Thyroid gland (tissue), 4 donors: ENCODE measurements at regions not wholly inside any gene's neighbourhood (a gene's known extent, or its start where the extent isn't known, plus 50 kb on each side); places are given as distances from the start of the nearest gene placed in this dataset.

Experiments used
- DNase-seq, 2 donors: peaks; one replicate each; pipeline ENCODE4 v3.0.0-alpha.2; 2019
- H3K27ac ChIP-seq, 3 donors: fragments of 200-600 bp; sonication (generic); 1 replicate in 2 of 3; 2 replicates in 1 of 3; pipeline ENCODE4 v1.5.1; 2016 to 2019; ENCODE audit warnings: mild to moderate bottlenecking in 1 of 3, moderate library complexity in 1 of 3
- H3K27me3 ChIP-seq: fragments of 200-600 bp; sonication (generic); one replicate; pipeline ENCODE4 v1.5.1; 2019
- H3K36me3 ChIP-seq, 2 donors: fragments of 200-600 bp; sonication (generic); one replicate each; pipeline ENCODE4 v1.5.1; 2016 to 2019
- H3K4me1 ChIP-seq, 2 donors: fragments of 200-600 bp; sonication (generic); one replicate each; pipeline ENCODE4 v1.5.1; 2017 to 2019
- H3K4me3 ChIP-seq, 3 donors: fragments of 200-600 bp; sonication (generic); replicated peaks in 1 of 3; 1 replicate in 2 of 3; 2 replicates in 1 of 3; pipeline ENCODE4 v1.5.1; 2016; ENCODE audit warnings: mild to moderate bottlenecking in 1 of 3
- H3K9me3 ChIP-seq: fragments of 200-600 bp; sonication (generic); one replicate; pipeline ENCODE4 v1.5.1; 2017
- CTCF ChIP-seq, 6 experiments: fragments of 200-600 bp in 3 of 6; fragments of 450-650 bp in 3 of 6; sonication (generic) in 3 of 6; IDR thresholded peaks; one replicate each; pipeline ENCODE4 v1.5.1; 2016 to 2019; ENCODE audit warnings: antibody characterized with exemption in 6 of 6, mild to moderate bottlenecking in 2 of 6, inconsistent platforms in 1 of 6, moderate library complexity in 1 of 6
- POLR2A ChIP-seq, 2 donors: fragments of 450-650 bp; IDR thresholded peaks; one replicate each; pipeline ENCODE4 v1.6.1; 2017; ENCODE audit warnings: antibody characterized with exemption in 2 of 2, mild to moderate bottlenecking in 2 of 2, moderate library complexity in 1 of 2
- WGBS, 2 donors: methylation state at CpG; one replicate each; pipeline ENCODE4 v1.1.5; 2017; 5-methylcytosine and 5-hydroxymethylcytosine counted together
- intact Hi-C: fragments of 100-400 bp; cut with DNase I; formaldehyde crosslinking; loops from one replicate; pipeline ENCODE4 v1.15.1; 2023

- DNase-seq, result no peak
- TF ChIP-seq CTCF (IDR thresholded peaks at IDR 0.05), result no peak
- TF ChIP-seq POLR2A (IDR thresholded peaks at IDR 0.05), result no peak
- Histone ChIP-seq H3K36me3 (no peaks in the 10 kb centered on the region), H3K9me3 (no peaks in the 10 kb centered on the region), H3K27ac (no peak overlapping the region), H3K4me3 (no peak overlapping the region), H3K27me3 (no peaks in the 10 kb centered on the region), H3K4me1 (no peaks in the 10 kb centered on the region)
- WGBS, 2 donors, result 85 to 95% methylated on average over 1 of the region's 1 CpG
- intact Hi-C loops, result no loop called here
Measured at GRCh38 chrX:15191830-15192229, 78.1 kb downstream of the ASB9 start.

- no peaks in the 10 kb centered on the region for H3K36me3 ChIP-seq
- no peak for TF ChIP-seq CTCF (IDR thresholded peaks at IDR 0.05)
- TF ChIP-seq POLR2A (IDR thresholded peaks at IDR 0.05), result no peak
- H3K27ac ChIP-seq, result no peak overlapping the region
- no peaks in the 10 kb centered on the region for H3K27me3 ChIP-seq
- H3K4me3 ChIP-seq, result no peak overlapping the region
- intact Hi-C loops, result no loop called here
- no peaks in the 10 kb centered on the region for H3K9me3 ChIP-seq
- DNase-seq, result no peak
- 85 to 100% methylated on average over 1 of the region's 1 CpG for WGBS, 2 donors
- no peaks in the 10 kb centered on the region for H3K4me1 ChIP-seq
Measured at GRCh38 chrX:15188039-15188438, 81.8 kb downstream of the ASB9 start.

GRCh38 chrX:15177316-15177715, 92.6 kb downstream of the ASB9 start:
- Histone ChIP-seq H3K27me3 (peaks cover 4% of the 10 kb centered on the region), H3K9me3 (no peaks in the 10 kb centered on the region), H3K4me1 (no peaks in the 10 kb centered on the region), H3K4me3 (no peak overlapping the region), H3K27ac (no peak overlapping the region), H3K36me3 (no peaks in the 10 kb centered on the region)
- 92 to 96% methylated on average over 3 of the region's 3 CpGs for WGBS, 2 donors
- DNase-seq, result no peak
- intact Hi-C loops, result no loop called here
- TF ChIP-seq CTCF (IDR thresholded peaks at IDR 0.05) (no peak), POLR2A (IDR thresholded peaks at IDR 0.05) (no peak)

- Histone ChIP-seq H3K4me1 (no peaks in the 10 kb centered on the region), H3K4me3 (no peak overlapping the region), H3K27me3 (peaks cover 4% of the 10 kb centered on the region), H3K9me3 (no peaks in the 10 kb centered on the region), H3K27ac (no peak overlapping the region), H3K36me3 (no peaks in the 10 kb centered on the region)
- intact Hi-C loops, result no loop called here
- DNase-seq, result no peak
- TF ChIP-seq CTCF (IDR thresholded peaks at IDR 0.05) (no peak), POLR2A (IDR thresholded peaks at IDR 0.05) (no peak)
- WGBS, 2 donors, result 77 to 79% methylated on average over 5 of the region's 5 CpGs
Measured at GRCh38 chrX:15173411-15173810, 96.5 kb downstream of the ASB9 start.

- Histone ChIP-seq H3K36me3 (no peaks in the 10 kb centered on the region), H3K4me1 (no peaks in the 10 kb centered on the region), H3K27me3 (peaks cover 4% of the 10 kb centered on the region), H3K9me3 (no peaks in the 10 kb centered on the region), H3K4me3 (no peak overlapping the region), H3K27ac (no peak overlapping the region)
- no peak for DNase-seq
- intact Hi-C loops, result no loop called here
- 58 to 69% methylated on average over 2 of the region's 2 CpGs for WGBS, 2 donors
- no peak for TF ChIP-seq CTCF (IDR thresholded peaks at IDR 0.05)
- TF ChIP-seq POLR2A (IDR thresholded peaks at IDR 0.05), result no peak
Measured at GRCh38 chrX:15170927-15171326, 99.0 kb downstream of the ASB9 start.
